HCT116 (cell line): ENCODE measurements at regions not wholly inside any gene's neighbourhood (a gene's known extent, or its start where the extent isn't known, plus 50 kb on each side); places are given as distances from the start of the nearest gene placed in this dataset.

Experiments used
- ATAC-seq: fragments of 200-7000 bp; cut with Tn5 transposase; 2 replicates; pipeline ENCODE4 v1.9.1; 2020; ENCODE audit warnings: mild to moderate bottlenecking, moderate library complexity
- BruUV-seq: library from RNA; stranded (reverse); fragments of 400-500 nt; replicated peaks from 2 replicates; lab custom pipeline; 2021; lab: Mats Ljungman, UMichigan
- CTCF ChIA-PET: fragments of 300-600 bp; sonication (Branson Sonifier 250); formaldehyde crosslinking; loops from one replicate; lab custom pipeline; 2021; ENCODE audit warnings: antibody characterized with exemption; lab: Charles Lee
- POLR2A ChIA-PET: fragments of 300-600, 350-600 bp; sonication (Branson Sonifier 250); formaldehyde crosslinking; loops from one replicate; lab custom pipeline; 2021; ENCODE audit warnings: antibody characterized with exemption; lab: Charles Lee
- RAD21 ChIA-PET, 2 experiments: fragments of 300-600 bp; sonication (Branson Sonifier 250); formaldehyde crosslinking; loops; one replicate each; lab custom pipeline; 2023; ENCODE audit warnings: low total read pairs in 2 of 2; ENCODE audit not compliant: uncharacterized antibody in 2 of 2, unreplicated experiment in 2 of 2, low non-redundant PET in 1 of 2; lab: Charles Lee
- DNase-seq: peaks from one replicate; pipeline ENCODE4 v3.0.0-alpha.2; 2010; ENCODE audit warnings: low read depth, low spot score
- H2AFZ ChIP-seq: fragments of 200-600 bp; shearing (Covaris generic), sonication (generic); 2 replicates; pipeline ENCODE4 v1.6.1; 2017; ENCODE audit warnings: low read depth, mixed run types, mixed read lengths, antibody characterized with exemption, low read length; ENCODE audit not compliant: poor library complexity, severe bottlenecking
- H3K27ac ChIP-seq: 2 replicates; pipeline ENCODE4 v1.5.1; 2012; ENCODE audit warnings: low read depth, low read length
- H3K27me3 ChIP-seq: fragments of 200-600 bp; sonication (generic); 2 replicates; pipeline ENCODE4 v1.6.1; 2016; ENCODE audit warnings: mixed run types, low read length, mixed read lengths; ENCODE audit not compliant: insufficient read depth
- H3K36me3 ChIP-seq, 2 experiments: fragments of 200-500 bp in 1 of 2; fragments of 200-600 bp in 1 of 2; sonication (Bioruptor generic) in 1 of 2; sonication (generic) in 1 of 2; 2 replicates each; pipeline versions ENCODE4 v1.5.1 to v1.6.1; 2014 to 2016; ENCODE audit warnings: low read length in 2 of 2, inconsistent platforms in 1 of 2, mixed read lengths in 1 of 2, mixed run types in 1 of 2; ENCODE audit not compliant: insufficient read depth in 2 of 2, control insufficient read depth in 1 of 2
- H3K4me1 ChIP-seq, 2 experiments: fragments of 200-600 bp in 1 of 2; sonication (generic) in 1 of 2; 2 replicates each; pipeline versions ENCODE4 v1.5.1 to v1.6.1; 2012 to 2017; ENCODE audit warnings: low read length in 2 of 2, inconsistent platforms in 1 of 2, mild to moderate bottlenecking in 1 of 2, mixed read lengths in 1 of 2, mixed run types in 1 of 2, moderate library complexity in 1 of 2; ENCODE audit not compliant: insufficient read depth in 2 of 2, control insufficient read depth in 1 of 2
- H3K4me2 ChIP-seq: fragments of 200-600 bp; sonication (generic); 2 replicates; pipeline ENCODE4 v1.6.1; 2017; ENCODE audit warnings: mixed run types, low read length, mixed read lengths
- H3K4me3 ChIP-seq, 2 experiments: fragments of 200-600 bp in 1 of 2; sonication (generic) in 1 of 2; replicated peaks in 1 of 2; 2 replicates each; pipeline ENCODE4 v1.5.1; 2011 to 2016; ENCODE audit warnings: low read length in 2 of 2, control low read depth in 1 of 2, low read depth in 1 of 2, mild to moderate bottlenecking in 1 of 2, mixed read lengths in 1 of 2, mixed run types in 1 of 2
- H3K79me2 ChIP-seq: fragments of 200-600 bp; sonication (generic); 2 replicates; pipeline ENCODE4 v1.6.1; 2017; ENCODE audit warnings: mild to moderate bottlenecking, mixed run types, low read length, moderate library complexity, mixed read lengths; ENCODE audit not compliant: insufficient read depth
- H3K9ac ChIP-seq: fragments of 200-600 bp; sonication (generic); 2 replicates; pipeline ENCODE4 v1.6.1; 2016; ENCODE audit warnings: low read length, mixed read lengths
- H3K9me2 ChIP-seq: fragments of 200-600 bp; sonication (generic), shearing (Covaris generic); 2 replicates; pipeline ENCODE4 v1.6.1; 2017; ENCODE audit warnings: mixed run types, mild to moderate bottlenecking, moderate library complexity; ENCODE audit not compliant: insufficient read depth
- H3K9me3 ChIP-seq, 2 experiments: fragments of 200-500 bp in 1 of 2; fragments of 200-600 bp in 1 of 2; sonication (Bioruptor generic) in 1 of 2; sonication (generic) in 1 of 2; 2 replicates each; pipeline ENCODE4 v1.6.1; 2014 to 2017; ENCODE audit warnings: low read length in 2 of 2, mixed read lengths in 2 of 2, inconsistent platforms in 1 of 2, low read depth in 1 of 2, mild to moderate bottlenecking in 1 of 2, mixed run types in 1 of 2, moderate library complexity in 1 of 2; ENCODE audit not compliant: control insufficient read depth in 1 of 2, insufficient read depth in 1 of 2
- H4K20me1 ChIP-seq: fragments of 200-600 bp; sonication (generic), shearing (Covaris generic); 2 replicates; pipeline ENCODE4 v1.6.1; 2017; ENCODE audit warnings: mixed run types, mild to moderate bottlenecking, moderate library complexity; ENCODE audit not compliant: insufficient read depth
- CBX3 ChIP-seq: IDR thresholded peaks from 2 replicates; pipeline ENCODE4 v1.6.1; 2012; ENCODE audit warnings: low read depth
- CEBPB ChIP-seq: IDR thresholded peaks from 2 replicates; pipeline ENCODE4 v1.6.1; 2012; ENCODE audit warnings: low read depth
- CTCF ChIP-seq, 3 experiments: fragments of 200-600 bp in 1 of 3; sonication (generic) in 1 of 3; IDR thresholded peaks in 2 of 3; conservative IDR thresholded peaks in 1 of 3; 2 replicates each; pipeline ENCODE4 v1.5.1; 2012 to 2017; ENCODE audit warnings: low read depth in 2 of 3, low read length in 2 of 3, antibody characterized with exemption in 1 of 3, borderline replicate concordance in 1 of 3, control low read depth in 1 of 3, mild to moderate bottlenecking in 1 of 3, mixed read lengths in 1 of 3, mixed run types in 1 of 3, moderate library complexity in 1 of 3; ENCODE audit not compliant: insufficient read depth in 1 of 3
- EGR1 ChIP-seq: IDR thresholded peaks from 2 replicates; pipeline ENCODE4 v1.6.1; 2012; ENCODE audit warnings: low read depth
- EZH2 ChIP-seq: fragments of 200-600 bp; sonication (generic); IDR thresholded peaks from 2 replicates; pipeline ENCODE4 v1.6.1; 2017; ENCODE audit warnings: antibody characterized with exemption, mixed run types
- POLR2AphosphoS5 ChIP-seq: IDR thresholded peaks from 2 replicates; pipeline ENCODE4 v1.6.1; 2011; ENCODE audit warnings: mild to moderate bottlenecking, low read depth, low read length, moderate library complexity
- REST ChIP-seq: IDR thresholded peaks from 2 replicates; pipeline ENCODE4 v1.6.1; 2012; ENCODE audit warnings: low read depth
- SIN3A ChIP-seq: IDR thresholded peaks from 2 replicates; pipeline ENCODE4 v1.6.1; 2012; ENCODE audit warnings: low read depth
- SP1 ChIP-seq: IDR thresholded peaks from 2 replicates; pipeline ENCODE4 v1.6.1; 2012; ENCODE audit warnings: low read depth
- SRF ChIP-seq: IDR thresholded peaks from 2 replicates; pipeline ENCODE4 v1.6.1; 2012; ENCODE audit warnings: low read depth
- TCF7L2 ChIP-seq: IDR thresholded peaks from 2 replicates; pipeline ENCODE4 v1.7.0; 2011; ENCODE audit warnings: borderline replicate concordance, inconsistent platforms; ENCODE audit not compliant: insufficient read depth, insufficient read length; ENCODE audit errors: extremely low read depth
- YY1 ChIP-seq: IDR thresholded peaks from 2 replicates; pipeline ENCODE4 v1.6.1; 2011; ENCODE audit warnings: low read length, low read depth, moderate library complexity, mild to moderate bottlenecking; ENCODE audit not compliant: insufficient replicate concordance; ENCODE audit errors: extremely low read depth
- ZNF274 ChIP-seq: fragments of 200-500 bp; sonication (Bioruptor generic); IDR thresholded peaks from 2 replicates; pipeline ENCODE4 v1.6.1; 2014; ENCODE audit warnings: mild to moderate bottlenecking, low read depth, low read length, inconsistent platforms
- intact Hi-C: fragments of 100-400 bp; cut with micrococcal nuclease; formaldehyde crosslinking; loops from 2 replicates; pipeline ENCODE4 v1.10.0; 2022
- TF ChIP-seq, protein P1 (sequence below): IDR thresholded peaks from 2 replicates; pipeline ENCODE4 v1.6.1; 2011; ENCODE audit warnings: mild to moderate bottlenecking, low read length, moderate library complexity; ENCODE audit not compliant: insufficient replicate concordance; ENCODE audit errors: extremely low read depth

DNA sequence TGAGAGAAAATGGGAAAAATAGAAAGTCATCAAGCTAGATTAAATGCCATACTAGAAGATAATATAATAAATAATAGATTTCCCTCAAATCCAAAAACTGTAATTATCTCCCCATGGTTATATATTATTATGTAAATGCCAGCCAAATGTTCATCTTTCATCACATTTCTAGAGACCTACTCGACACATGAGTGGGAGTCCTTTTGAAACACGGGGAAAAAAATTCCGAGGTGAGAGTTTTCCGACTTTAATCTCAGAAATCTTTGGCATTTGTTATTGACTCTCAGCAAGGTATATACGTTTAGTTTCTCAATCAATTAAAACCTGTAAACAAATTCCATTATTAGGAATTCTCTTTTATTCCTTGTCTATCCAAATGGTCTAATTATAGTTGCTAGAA is 465.4 kb upstream of the SMIM31 start:
- H3K27ac ChIP-seq = no peak overlapping the region
- ATAC-seq (no peak), DNase-seq (no peak)
- BruUV-seq = no TSS peak
- intact Hi-C loops = no loop called here
- H3K9me2 ChIP-seq = no peaks in the 10 kb centered on the region; the same call in 1 of the 2 replicates
- H3K9ac ChIP-seq = no peak overlapping the region
- CTCF ChIA-PET = no interaction called here
- no peaks in the 10 kb centered on the region for H3K36me3 ChIP-seq
- POLR2A ChIA-PET = no interaction called here
- TF ChIP-seq SRF = no peak
- TF ChIP-seq, protein P1, sequence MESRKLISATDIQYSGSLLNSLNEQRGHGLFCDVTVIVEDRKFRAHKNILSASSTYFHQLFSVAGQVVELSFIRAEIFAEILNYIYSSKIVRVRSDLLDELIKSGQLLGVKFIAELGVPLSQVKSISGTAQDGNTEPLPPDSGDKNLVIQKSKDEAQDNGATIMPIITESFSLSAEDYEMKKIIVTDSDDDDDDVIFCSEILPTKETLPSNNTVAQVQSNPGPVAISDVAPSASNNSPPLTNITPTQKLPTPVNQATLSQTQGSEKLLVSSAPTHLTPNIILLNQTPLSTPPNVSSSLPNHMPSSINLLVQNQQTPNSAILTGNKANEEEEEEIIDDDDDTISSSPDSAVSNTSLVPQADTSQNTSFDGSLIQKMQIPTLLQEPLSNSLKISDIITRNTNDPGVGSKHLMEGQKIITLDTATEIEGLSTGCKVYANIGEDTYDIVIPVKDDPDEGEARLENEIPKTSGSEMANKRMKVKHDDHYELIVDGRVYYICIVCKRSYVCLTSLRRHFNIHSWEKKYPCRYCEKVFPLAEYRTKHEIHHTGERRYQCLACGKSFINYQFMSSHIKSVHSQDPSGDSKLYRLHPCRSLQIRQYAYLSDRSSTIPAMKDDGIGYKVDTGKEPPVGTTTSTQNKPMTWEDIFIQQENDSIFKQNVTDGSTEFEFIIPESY = no peak
- no peak for TF ChIP-seq SIN3A
- TF ChIP-seq EGR1 = no peak
- no peak for TF ChIP-seq CBX3
- TF ChIP-seq CTCF (IDR thresholded peaks at IDR 0.05 in 2 of 3, conservative IDR thresholded peaks at IDR 0.05 in 1 of 3; ENCODE audit: borderline replicate concordance in 1 of 3, insufficient read depth in 1 of 3, low read depth in 2 of 3, low read length in 2 of 3) = no peak
- TF ChIP-seq EZH2 = no peak
- TF ChIP-seq YY1 = no peak
- no peak for TF ChIP-seq CEBPB
- no peak for TF ChIP-seq SP1
- TF ChIP-seq ZNF274 = no peak
- no peak for TF ChIP-seq REST
- no peak for TF ChIP-seq POLR2AphosphoS5
- TF ChIP-seq TCF7L2 = no peak
- H3K4me2 ChIP-seq = no peak overlapping the region
- H3K27me3 ChIP-seq = no peaks in the 10 kb centered on the region
- no peaks in the 10 kb centered on the region for H3K4me1 ChIP-seq
- H3K79me2 ChIP-seq = no peaks in the 10 kb centered on the region
- no peaks in the 10 kb centered on the region for H3K9me3 ChIP-seq
- no peak overlapping the region for H2AFZ ChIP-seq
- no peak overlapping the region for H3K4me3 ChIP-seq
- RAD21 ChIA-PET = no interaction called here
- H4K20me1 ChIP-seq = no peaks in the 10 kb centered on the region; the same call in 1 of the 2 replicates
